Dedifferentiated amniotic fluid mesenchymal stem cell (primary cell): ENCODE measurements at regions not wholly inside any gene's neighbourhood (a gene's known extent, or its start where the extent isn't known, plus 50 kb on each side); places are given as distances from the start of the nearest gene placed in this dataset.

Source experiments
- DNase-seq: peaks from one replicate; pipeline ENCODE4 v3.0.0-alpha.2; 2016; ENCODE audit errors: extremely low spot score

- DNase-seq: no peak
Observed at GRCh38 chr18:24672165-24672941, 211.9 kb downstream of the HRH4 start.

- DNase-seq: no peak
Observed at GRCh38 chr18:24674200-24674599, 213.8 kb downstream of the HRH4 start.

- DNase-seq: no peak
Observed at GRCh38 chr18:24674605-24675004, 214.2 kb downstream of the HRH4 start.

- no peak for DNase-seq
Observed at GRCh38 chr18:24677011-24677410, 216.6 kb downstream of the HRH4 start.

GRCh38 chr18:24678107-24678506, 217.7 kb downstream of the HRH4 start:
- no peak for DNase-seq

GRCh38 chr18:24678626-24679025, 218.2 kb downstream of the HRH4 start:
- DNase-seq: no peak

- DNase-seq: no peak
Observed at GRCh38 chr18:24679062-24679461, 218.6 kb downstream of the HRH4 start.

GRCh38 chr18:24683925-24684324, 223.5 kb downstream of the HRH4 start:
- DNase-seq: no peak

- no peak for DNase-seq
Observed at GRCh38 chr18:24685254-24685959, 225.0 kb downstream of the HRH4 start.

- peak; percentile 43 for DNase-seq
Observed at GRCh38 chr18:24695168-24695567, 234.7 kb downstream of the HRH4 start.

- no peak for DNase-seq
Observed at GRCh38 chr18:24702001-24702515, 241.6 kb downstream of the HRH4 start.

- no peak for DNase-seq
Observed at GRCh38 chr18:24703316-24703715, 242.9 kb downstream of the HRH4 start.

- peak; percentile 49 for DNase-seq
Observed at GRCh38 chr18:24704946-24705630, 244.7 kb downstream of the HRH4 start.

- DNase-seq: no peak
Observed at GRCh38 chr18:24710474-24710873, 250.0 kb downstream of the HRH4 start.

- no peak for DNase-seq
Observed at GRCh38 chr18:24719791-24720190, 259.4 kb downstream of the HRH4 start.

- no peak for DNase-seq
Observed at GRCh38 chr18:24721388-24721787, 261.0 kb downstream of the HRH4 start.

- DNase-seq: no peak
Observed at GRCh38 chr18:24725644-24726415, 265.4 kb downstream of the HRH4 start.

- peak; percentile 79 for DNase-seq
Observed at GRCh38 chr18:24726727-24727492, 266.5 kb downstream of the HRH4 start.

GRCh38 chr18:24727685-24728084, 267.2 kb downstream of the HRH4 start:
- no peak for DNase-seq

- DNase-seq: no peak
Observed at GRCh38 chr18:24731158-24731557, 270.7 kb downstream of the HRH4 start.

GRCh38 chr18:24731981-24732380, 271.5 kb downstream of the HRH4 start:
- DNase-seq: no peak
